22Rv1 (cell line): ENCODE measurements at regions not wholly inside any gene's neighbourhood (a gene's known extent, or its start where the extent isn't known, plus 50 kb on each side); places are given as distances from the start of the nearest gene placed in this dataset.

Experiments used
- H3K27ac ChIP-seq: fragments of 450-650 bp; 2 replicates; pipeline ENCODE4 v1.5.1; 2017
- ZFX ChIP-seq: fragments of 450-650 bp; IDR thresholded peaks from 2 replicates; pipeline ENCODE4 v1.6.1; 2017; ENCODE audit warnings: antibody characterized with exemption, borderline replicate concordance
- TF ChIP-seq, protein P1 (sequence below): fragments of 450-650 bp; IDR thresholded peaks from 2 replicates; pipeline ENCODE4 v1.5.1; 2017; ENCODE audit warnings: mild to moderate bottlenecking

DNA sequence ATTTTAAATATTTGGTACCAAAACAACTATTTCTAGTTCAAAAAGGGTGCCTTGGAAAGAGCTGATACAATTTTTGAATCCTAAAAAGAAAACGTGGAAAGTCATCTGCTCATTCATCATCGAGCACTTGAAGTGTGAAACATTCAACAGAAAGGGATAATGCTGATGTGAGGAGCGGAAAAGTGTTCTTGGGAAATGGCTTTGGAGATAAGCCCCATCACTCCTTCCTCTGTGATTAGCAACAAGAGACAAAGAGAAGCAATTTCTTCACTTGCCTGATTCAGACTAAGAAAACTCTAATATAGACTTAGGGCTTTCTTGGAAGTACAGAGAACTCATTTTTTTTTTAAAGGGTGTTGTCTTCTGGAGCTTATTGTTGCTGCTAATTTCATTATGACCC is 74.9 kb downstream of the C9orf152 start:
- no peak for TF ChIP-seq ZFX
- TF ChIP-seq, protein P1, sequence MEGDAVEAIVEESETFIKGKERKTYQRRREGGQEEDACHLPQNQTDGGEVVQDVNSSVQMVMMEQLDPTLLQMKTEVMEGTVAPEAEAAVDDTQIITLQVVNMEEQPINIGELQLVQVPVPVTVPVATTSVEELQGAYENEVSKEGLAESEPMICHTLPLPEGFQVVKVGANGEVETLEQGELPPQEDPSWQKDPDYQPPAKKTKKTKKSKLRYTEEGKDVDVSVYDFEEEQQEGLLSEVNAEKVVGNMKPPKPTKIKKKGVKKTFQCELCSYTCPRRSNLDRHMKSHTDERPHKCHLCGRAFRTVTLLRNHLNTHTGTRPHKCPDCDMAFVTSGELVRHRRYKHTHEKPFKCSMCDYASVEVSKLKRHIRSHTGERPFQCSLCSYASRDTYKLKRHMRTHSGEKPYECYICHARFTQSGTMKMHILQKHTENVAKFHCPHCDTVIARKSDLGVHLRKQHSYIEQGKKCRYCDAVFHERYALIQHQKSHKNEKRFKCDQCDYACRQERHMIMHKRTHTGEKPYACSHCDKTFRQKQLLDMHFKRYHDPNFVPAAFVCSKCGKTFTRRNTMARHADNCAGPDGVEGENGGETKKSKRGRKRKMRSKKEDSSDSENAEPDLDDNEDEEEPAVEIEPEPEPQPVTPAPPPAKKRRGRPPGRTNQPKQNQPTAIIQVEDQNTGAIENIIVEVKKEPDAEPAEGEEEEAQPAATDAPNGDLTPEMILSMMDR: no peak
- H3K27ac ChIP-seq: no peak overlapping the region

DNA sequence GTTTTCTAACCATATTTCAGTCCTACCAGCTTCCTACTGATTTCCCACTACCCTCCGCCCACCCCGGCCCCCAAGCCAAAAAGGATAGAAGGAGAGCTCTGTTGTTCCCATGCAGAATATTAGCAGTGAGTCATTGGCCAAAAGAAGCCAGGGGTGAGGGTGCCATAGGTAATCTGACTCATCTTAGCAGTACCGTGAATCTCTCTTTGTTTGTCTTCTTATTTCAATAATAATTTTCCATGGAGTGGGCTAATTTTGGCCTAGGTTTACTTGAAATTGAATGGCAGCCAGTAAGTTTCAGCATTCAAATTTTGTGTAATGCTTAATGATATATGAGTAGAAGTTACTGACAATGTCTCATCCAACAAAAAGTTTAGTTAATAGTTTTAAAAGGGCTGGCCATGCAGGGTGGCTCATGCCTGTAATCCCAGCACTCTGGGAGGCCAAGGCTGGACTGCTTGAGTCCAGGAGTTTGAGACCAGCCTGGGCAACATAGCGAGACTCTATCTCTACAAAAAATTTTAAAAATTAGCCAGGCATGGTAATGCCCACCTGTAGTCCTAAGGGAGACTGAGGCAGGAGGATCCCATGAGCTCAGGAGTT is 74.2 kb downstream of the C9orf152 start:
- no peak for TF ChIP-seq ZFX
- TF ChIP-seq, protein P1: no peak

GRCh38 chr9:110135846-110136245 is 72.1 kb downstream of the C9orf152 start:
- TF ChIP-seq ZFX: no peak
- TF ChIP-seq, protein P1: no peak
- H3K27ac ChIP-seq: no peak overlapping the region

More for the DNA sequence above, 74.2 kb downstream of the C9orf152 start:
- no peak overlapping the region for H3K27ac ChIP-seq

DNA sequence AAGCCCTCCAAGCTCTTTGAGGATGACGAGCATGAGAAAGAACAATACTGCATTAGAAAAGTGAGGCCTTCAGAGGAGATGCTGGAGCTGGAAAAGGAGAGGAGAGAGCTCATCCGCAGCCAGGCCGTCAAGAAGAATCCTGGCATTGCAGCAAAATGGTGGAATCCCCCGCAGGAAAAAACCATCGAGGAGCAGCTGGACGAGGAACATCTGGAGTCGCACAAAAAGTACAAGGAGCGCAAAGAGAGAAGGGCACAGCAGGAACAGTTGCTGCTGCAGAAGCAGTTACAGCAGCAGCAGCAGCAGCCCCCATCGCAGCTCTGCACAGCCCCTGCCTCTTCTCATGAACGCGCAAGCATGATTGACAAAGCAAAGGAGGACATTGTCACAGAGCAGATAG is 71.2 kb downstream of the C9orf152 start:
- no peak overlapping the region for H3K27ac ChIP-seq
- TF ChIP-seq, protein P1: no peak
- no peak for TF ChIP-seq ZFX

- TF ChIP-seq ZFX: no peak
- TF ChIP-seq, protein P1: no peak
- no peak overlapping the region for H3K27ac ChIP-seq
Observed at GRCh38 chr9:110140276-110140675, 67.7 kb downstream of the C9orf152 start.

DNA sequence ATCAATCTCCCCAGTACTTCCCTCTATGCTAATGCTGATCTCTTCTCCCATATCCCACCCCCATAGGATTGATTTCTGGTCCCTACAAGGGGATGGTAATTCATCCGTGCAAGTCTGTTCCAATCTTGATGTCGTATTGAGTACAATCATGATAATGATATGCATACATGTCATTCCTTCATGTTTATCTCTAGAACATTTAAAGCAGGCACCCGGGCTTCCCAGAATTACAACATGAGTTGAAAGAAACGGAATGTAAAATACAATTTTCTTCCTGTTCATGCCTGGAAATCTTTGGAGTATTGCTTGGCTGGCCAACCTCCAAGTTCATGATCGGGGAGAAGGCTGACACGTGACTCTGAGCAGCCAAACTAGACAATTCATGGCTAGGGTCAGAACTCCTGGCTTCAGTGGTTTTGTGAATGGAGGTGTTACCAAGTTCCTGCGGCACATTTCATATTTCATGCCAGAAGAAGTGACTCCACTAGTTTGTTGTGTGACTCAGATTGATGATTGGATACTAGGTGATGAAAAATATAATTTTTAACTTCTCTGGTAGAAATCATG is 66.6 kb downstream of the C9orf152 start:
- H3K27ac ChIP-seq: no peak overlapping the region
- TF ChIP-seq ZFX: no peak
- TF ChIP-seq, protein P1: no peak

DNA sequence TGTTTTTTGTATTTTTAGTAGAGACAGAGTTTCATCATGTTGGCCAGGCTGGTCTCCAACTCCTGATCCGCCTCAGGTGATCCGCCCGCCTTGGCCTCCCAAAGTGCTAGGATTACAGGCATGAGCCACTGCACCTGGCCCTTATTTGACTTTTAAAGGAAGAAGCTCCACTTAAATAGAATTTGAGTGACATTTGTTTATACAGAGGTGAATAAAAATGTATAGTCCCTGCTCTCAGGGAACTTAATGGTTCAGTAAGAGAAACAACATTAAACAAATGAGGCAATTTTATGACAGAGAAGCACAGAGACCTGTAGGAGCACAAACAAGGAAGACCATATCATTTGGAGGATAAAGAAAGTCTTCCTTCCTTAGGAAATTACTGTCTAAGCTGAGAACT is 65.7 kb downstream of the C9orf152 start:
- no peak overlapping the region for H3K27ac ChIP-seq
- TF ChIP-seq ZFX: no peak
- TF ChIP-seq, protein P1: no peak
